ENCODE measurements at regions not wholly inside any gene's neighbourhood (a gene's known extent, or its start where the extent isn't known, plus 50 kb on each side); places are given as distances from the start of the nearest gene placed in this dataset.

- TF ChIP-seq, protein P1, sequence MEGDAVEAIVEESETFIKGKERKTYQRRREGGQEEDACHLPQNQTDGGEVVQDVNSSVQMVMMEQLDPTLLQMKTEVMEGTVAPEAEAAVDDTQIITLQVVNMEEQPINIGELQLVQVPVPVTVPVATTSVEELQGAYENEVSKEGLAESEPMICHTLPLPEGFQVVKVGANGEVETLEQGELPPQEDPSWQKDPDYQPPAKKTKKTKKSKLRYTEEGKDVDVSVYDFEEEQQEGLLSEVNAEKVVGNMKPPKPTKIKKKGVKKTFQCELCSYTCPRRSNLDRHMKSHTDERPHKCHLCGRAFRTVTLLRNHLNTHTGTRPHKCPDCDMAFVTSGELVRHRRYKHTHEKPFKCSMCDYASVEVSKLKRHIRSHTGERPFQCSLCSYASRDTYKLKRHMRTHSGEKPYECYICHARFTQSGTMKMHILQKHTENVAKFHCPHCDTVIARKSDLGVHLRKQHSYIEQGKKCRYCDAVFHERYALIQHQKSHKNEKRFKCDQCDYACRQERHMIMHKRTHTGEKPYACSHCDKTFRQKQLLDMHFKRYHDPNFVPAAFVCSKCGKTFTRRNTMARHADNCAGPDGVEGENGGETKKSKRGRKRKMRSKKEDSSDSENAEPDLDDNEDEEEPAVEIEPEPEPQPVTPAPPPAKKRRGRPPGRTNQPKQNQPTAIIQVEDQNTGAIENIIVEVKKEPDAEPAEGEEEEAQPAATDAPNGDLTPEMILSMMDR (IDR thresholded peaks at IDR 0.05; ENCODE audit: low read depth, low read length) = no peak
- no peak for TF ChIP-seq EZH2phosphoT487 (IDR thresholded peaks at IDR 0.05; ENCODE audit: low read depth)
Observed at GRCh38 chr21:16176570-16176969, 446.8 kb downstream of the USP25 start.
